ENCODE measurements at regions not wholly inside any gene's neighbourhood (a gene's known extent, or its start where the extent isn't known, plus 50 kb on each side); places are given as distances from the start of the nearest gene placed in this dataset.

GRCh38 chr21:32185726-32186125 lies 93.1 kb downstream of the MIS18A start:
- TF ChIP-seq SMC3 (IDR thresholded peaks at IDR 0.05) (no peak), EP300 (IDR thresholded peaks at IDR 0.05) (no peak), CBX8 (IDR thresholded peaks at IDR 0.05) (no peak), TP53 (CRISPR knock-in tag; IDR thresholded peaks at IDR 0.05) (no peak), HDAC2 (IDR thresholded peaks at IDR 0.05) (no peak), POLR2AphosphoS2 (conservative IDR thresholded peaks at IDR 0.05; ENCODE audit: low read length) (no peak), CEBPB (IDR thresholded peaks at IDR 0.05) (no peak)
- TF ChIP-seq, protein P1, sequence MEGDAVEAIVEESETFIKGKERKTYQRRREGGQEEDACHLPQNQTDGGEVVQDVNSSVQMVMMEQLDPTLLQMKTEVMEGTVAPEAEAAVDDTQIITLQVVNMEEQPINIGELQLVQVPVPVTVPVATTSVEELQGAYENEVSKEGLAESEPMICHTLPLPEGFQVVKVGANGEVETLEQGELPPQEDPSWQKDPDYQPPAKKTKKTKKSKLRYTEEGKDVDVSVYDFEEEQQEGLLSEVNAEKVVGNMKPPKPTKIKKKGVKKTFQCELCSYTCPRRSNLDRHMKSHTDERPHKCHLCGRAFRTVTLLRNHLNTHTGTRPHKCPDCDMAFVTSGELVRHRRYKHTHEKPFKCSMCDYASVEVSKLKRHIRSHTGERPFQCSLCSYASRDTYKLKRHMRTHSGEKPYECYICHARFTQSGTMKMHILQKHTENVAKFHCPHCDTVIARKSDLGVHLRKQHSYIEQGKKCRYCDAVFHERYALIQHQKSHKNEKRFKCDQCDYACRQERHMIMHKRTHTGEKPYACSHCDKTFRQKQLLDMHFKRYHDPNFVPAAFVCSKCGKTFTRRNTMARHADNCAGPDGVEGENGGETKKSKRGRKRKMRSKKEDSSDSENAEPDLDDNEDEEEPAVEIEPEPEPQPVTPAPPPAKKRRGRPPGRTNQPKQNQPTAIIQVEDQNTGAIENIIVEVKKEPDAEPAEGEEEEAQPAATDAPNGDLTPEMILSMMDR (IDR thresholded peaks at IDR 0.05) = no peak

Measured in A549 (cell line).